Spinal cord (tissue), 9 donors: ENCODE measurements at regions not wholly inside any gene's neighbourhood (a gene's known extent, or its start where the extent isn't known, plus 50 kb on each side); places are given as distances from the start of the nearest gene placed in this dataset.
A peak's percentile ranks its signal among the peaks of the same experiment; 100 is the strongest.

Experiments used
- DNase-seq, 6 donors: peaks; one replicate each; pipeline versions ENCODE4 v3.0.0 to v3.0.0-alpha.2; 2013 to 2015; ENCODE audit warnings: low spot score in 6 of 6, low read depth in 4 of 6
- H3K27ac ChIP-seq: one replicate; pipeline ENCODE4 v1.5.1; 2013; ENCODE audit warnings: low read depth, low read length, control low read depth
- H3K27me3 ChIP-seq: one replicate; pipeline ENCODE4 v1.6.1; 2013; ENCODE audit warnings: low read length; ENCODE audit not compliant: control insufficient read depth, insufficient read depth
- H3K36me3 ChIP-seq: one replicate; pipeline ENCODE4 v1.6.1; 2013; ENCODE audit warnings: low read length; ENCODE audit not compliant: control insufficient read depth, insufficient read depth
- H3K4me1 ChIP-seq: one replicate; pipeline ENCODE4 v1.6.1; 2013; ENCODE audit warnings: low read length; ENCODE audit not compliant: control insufficient read depth, insufficient read depth
- H3K4me3 ChIP-seq: one replicate; pipeline ENCODE4 v1.5.1; 2013; ENCODE audit warnings: low read depth, low read length, control low read depth
- H3K9me3 ChIP-seq: one replicate; pipeline ENCODE4 v1.6.1; 2013; ENCODE audit warnings: low read length; ENCODE audit not compliant: control insufficient read depth, insufficient read depth
- WGBS: methylation state at CpG from one replicate; pipeline ENCODE4 v1.1.5; 2013; ENCODE audit warnings: missing lambda C conversion rate; ENCODE audit not compliant: insufficient coverage; 5-methylcytosine and 5-hydroxymethylcytosine counted together
- donor health status: healthy.

- H3K27ac ChIP-seq: peak overlapping the region; percentile 77
- peak in 3 of 6 donors; percentile 93 to 98 (median 93) for DNase-seq
- H3K27me3 ChIP-seq: no peaks in the 10 kb centered on the region
- peak overlapping the region; percentile 9 for H3K4me3 ChIP-seq
- H3K9me3 ChIP-seq: no peaks in the 10 kb centered on the region
- no peaks in the 10 kb centered on the region for H3K36me3 ChIP-seq
- 46% methylated on average over 17 of the region's 19 CpGs for WGBS
- H3K4me1 ChIP-seq: peaks cover 6% of the 10 kb centered on the region
Measured at GRCh38 chrX:131728295-131729145, 184.6 kb downstream of the OR13H1 start.

- Histone ChIP-seq H3K27me3 (no peaks in the 10 kb centered on the region), H3K4me1 (peaks cover 8% of the 10 kb centered on the region), H3K4me3 (peak overlapping the region; percentile 0), H3K27ac (peak overlapping the region; percentile 77), H3K9me3 (no peaks in the 10 kb centered on the region), H3K36me3 (no peaks in the 10 kb centered on the region)
- peak in 3 of 6 donors; percentile 81 to 97 (median 86) for DNase-seq
- WGBS: 49% methylated on average over 13 of the region's 15 CpGs
Measured at GRCh38 chrX:131729295-131729694, 185.4 kb downstream of the OR13H1 start.

- 46% methylated on average over 9 of the region's 9 CpGs for WGBS
- Histone ChIP-seq H3K27ac (no peak overlapping the region), H3K36me3 (no peaks in the 10 kb centered on the region), H3K4me1 (peaks cover 6% of the 10 kb centered on the region), H3K9me3 (no peaks in the 10 kb centered on the region), H3K4me3 (no peak overlapping the region), H3K27me3 (no peaks in the 10 kb centered on the region)
- DNase-seq: peak in 2 of 6 donors; percentile 89 to 97
Measured at GRCh38 chrX:131734621-131735020, 190.7 kb downstream of the OR13H1 start.

DNA sequence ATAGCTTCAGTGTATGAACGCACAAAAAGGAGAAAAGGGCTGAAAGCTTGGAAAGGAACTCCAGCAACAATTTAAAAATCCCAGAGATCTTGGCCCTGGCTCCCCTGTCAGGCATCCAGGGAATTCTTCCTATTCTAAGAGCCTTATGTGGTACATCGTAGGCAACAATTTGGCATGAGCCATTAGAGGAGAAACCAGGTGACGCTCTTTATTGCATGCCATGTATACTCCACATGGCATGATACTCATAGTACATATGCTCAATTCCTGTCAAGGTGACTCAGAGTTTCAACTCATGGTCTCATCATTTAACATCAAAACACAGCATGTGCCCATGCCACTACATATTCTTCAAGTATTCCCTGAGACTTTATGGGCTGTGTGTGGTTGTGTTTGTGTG lies 191.3 kb downstream of the OR13H1 start:
- no peak overlapping the region for H3K27ac ChIP-seq
- WGBS: no CpG with 5 or more reads among the region's 3 CpGs
- no peaks in the 10 kb centered on the region for H3K27me3 ChIP-seq
- H3K9me3 ChIP-seq: peaks cover 1% of the 10 kb centered on the region
- peaks cover 2% of the 10 kb centered on the region for H3K4me1 ChIP-seq
- no peak for DNase-seq
- H3K4me3 ChIP-seq: no peak overlapping the region
- no peaks in the 10 kb centered on the region for H3K36me3 ChIP-seq

- Histone ChIP-seq H3K27ac (no peak overlapping the region), H3K9me3 (peaks cover 1% of the 10 kb centered on the region), H3K36me3 (no peaks in the 10 kb centered on the region), H3K4me3 (no peak overlapping the region), H3K4me1 (peaks cover 5% of the 10 kb centered on the region), H3K27me3 (no peaks in the 10 kb centered on the region)
- no peak for DNase-seq
- WGBS: 75% methylated on average over 1 of the region's 2 CpGs
Measured at GRCh38 chrX:131739823-131740222, 195.9 kb downstream of the OR13H1 start.

- H3K36me3 ChIP-seq: no peaks in the 10 kb centered on the region
- peak overlapping the region; percentile 21 for H3K4me3 ChIP-seq
- 63% methylated on average over 12 of the region's 12 CpGs for WGBS
- H3K27ac ChIP-seq: peak overlapping the region; percentile 69
- peaks cover 1% of the 10 kb centered on the region for H3K9me3 ChIP-seq
- DNase-seq: peak in 2 of 6 donors; percentile 87 to 97
- peaks cover 5% of the 10 kb centered on the region for H3K4me1 ChIP-seq
- H3K27me3 ChIP-seq: no peaks in the 10 kb centered on the region
Measured at GRCh38 chrX:131741103-131741581, 197.3 kb downstream of the OR13H1 start.

DNA sequence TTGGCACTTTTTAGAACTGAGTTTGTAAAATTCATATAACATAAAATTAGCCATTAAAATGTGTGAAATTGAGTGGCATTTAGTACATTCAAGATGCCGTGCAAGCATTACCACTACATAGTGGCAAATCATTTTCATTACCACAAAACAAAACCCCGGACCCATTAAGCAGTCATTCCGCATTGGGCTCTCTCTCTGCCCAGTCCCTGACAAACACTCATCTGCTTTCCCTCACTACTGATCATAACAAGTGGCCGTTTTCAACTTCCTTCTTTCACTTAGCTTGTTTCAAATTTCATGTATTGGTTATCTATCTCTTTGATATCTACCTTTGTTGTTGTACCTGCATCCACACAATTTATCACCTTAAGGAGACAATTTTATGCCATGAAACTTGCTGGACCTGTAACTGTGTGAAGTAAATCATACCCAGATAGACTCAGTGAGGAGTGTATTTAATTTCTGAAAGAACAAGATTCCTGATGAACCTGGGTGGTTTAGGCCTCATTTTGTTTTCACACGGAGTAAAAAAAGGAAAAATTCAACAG lies 202.1 kb downstream of the OR13H1 start:
- WGBS: 30% methylated on average over 4 of the region's 5 CpGs
- Histone ChIP-seq H3K27ac (no peak overlapping the region), H3K4me3 (no peak overlapping the region)

GRCh38 chrX:131746491-131746968 lies 202.7 kb downstream of the OR13H1 start:
- Histone ChIP-seq H3K4me1 (peaks cover 5% of the 10 kb centered on the region), H3K27me3 (no peaks in the 10 kb centered on the region), H3K4me3 (peak overlapping the region; percentile 41), H3K27ac (peak overlapping the region; percentile 62), H3K9me3 (no peaks in the 10 kb centered on the region), H3K36me3 (no peaks in the 10 kb centered on the region)
- DNase-seq: peak in 3 of 6 donors; percentile 87 to 97 (median 87)
- 63% methylated on average over 12 of the region's 14 CpGs for WGBS

More for the DNA sequence above, 202.1 kb downstream of the OR13H1 start:
- no peaks in the 10 kb centered on the region for H3K36me3 ChIP-seq
- peaks cover 5% of the 10 kb centered on the region for H3K4me1 ChIP-seq
- H3K9me3 ChIP-seq: no peaks in the 10 kb centered on the region
- H3K27me3 ChIP-seq: no peaks in the 10 kb centered on the region
- no peak for DNase-seq

- peak in 3 of 6 donors; percentile 76 to 96 (median 82) for DNase-seq
- peaks cover 4% of the 10 kb centered on the region for H3K4me1 ChIP-seq
- peak overlapping the region; percentile 62 for H3K27ac ChIP-seq
- WGBS: 54% methylated on average over 8 of the region's 9 CpGs
- no peaks in the 10 kb centered on the region for H3K9me3 ChIP-seq
- H3K36me3 ChIP-seq: no peaks in the 10 kb centered on the region
- H3K4me3 ChIP-seq: peak overlapping the region; percentile 41
- H3K27me3 ChIP-seq: no peaks in the 10 kb centered on the region
Measured at GRCh38 chrX:131747173-131747572, 203.3 kb downstream of the OR13H1 start.
